ENCODE measurements at regions not wholly inside any gene's neighbourhood (a gene's known extent, or its start where the extent isn't known, plus 50 kb on each side); places are given as distances from the start of the nearest gene placed in this dataset.
A peak's percentile ranks its signal among the peaks of the same experiment; 100 is the strongest.
"Not testable (repeated sequence)": the region's sequence is repeated elsewhere in the genome, so short reads cannot be mapped to it uniquely, and the experiment has no call there.

GRCh38 chr10:123272171-123272570 is 118.0 kb downstream of the BUB3 start:
- Histone ChIP-seq H3K27me3 (replicated peaks) (peaks cover 11% of the 10 kb centered on the region), H3K4me3 (ENCODE audit: low read depth, low read length) (no peak overlapping the region), H3K27ac (no peak overlapping the region), H3K36me3 (replicated peaks) (no peaks in the 10 kb centered on the region)
- in situ Hi-C loops (cut with HindIII; ENCODE audit: low pct_ligation_motif_present, low sequenced_read_pairs), result no loop called here
- no peak for DNase-seq
- TF ChIP-seq, protein P1, sequence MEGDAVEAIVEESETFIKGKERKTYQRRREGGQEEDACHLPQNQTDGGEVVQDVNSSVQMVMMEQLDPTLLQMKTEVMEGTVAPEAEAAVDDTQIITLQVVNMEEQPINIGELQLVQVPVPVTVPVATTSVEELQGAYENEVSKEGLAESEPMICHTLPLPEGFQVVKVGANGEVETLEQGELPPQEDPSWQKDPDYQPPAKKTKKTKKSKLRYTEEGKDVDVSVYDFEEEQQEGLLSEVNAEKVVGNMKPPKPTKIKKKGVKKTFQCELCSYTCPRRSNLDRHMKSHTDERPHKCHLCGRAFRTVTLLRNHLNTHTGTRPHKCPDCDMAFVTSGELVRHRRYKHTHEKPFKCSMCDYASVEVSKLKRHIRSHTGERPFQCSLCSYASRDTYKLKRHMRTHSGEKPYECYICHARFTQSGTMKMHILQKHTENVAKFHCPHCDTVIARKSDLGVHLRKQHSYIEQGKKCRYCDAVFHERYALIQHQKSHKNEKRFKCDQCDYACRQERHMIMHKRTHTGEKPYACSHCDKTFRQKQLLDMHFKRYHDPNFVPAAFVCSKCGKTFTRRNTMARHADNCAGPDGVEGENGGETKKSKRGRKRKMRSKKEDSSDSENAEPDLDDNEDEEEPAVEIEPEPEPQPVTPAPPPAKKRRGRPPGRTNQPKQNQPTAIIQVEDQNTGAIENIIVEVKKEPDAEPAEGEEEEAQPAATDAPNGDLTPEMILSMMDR (IDR thresholded peaks at IDR 0.05; ENCODE audit: low read depth, low read length, missing control alignments), result peak; percentile 36

- DNase-seq, result no peak
- no peak overlapping the region for H3K27ac ChIP-seq
- TF ChIP-seq, protein P1 (IDR thresholded peaks at IDR 0.05; ENCODE audit: low read depth, low read length, missing control alignments), result no peak
- H3K4me3 ChIP-seq (ENCODE audit: low read depth, low read length), result no peak overlapping the region
- in situ Hi-C loops (cut with HindIII; ENCODE audit: low pct_ligation_motif_present, low sequenced_read_pairs), result no loop called here
- no peaks in the 10 kb centered on the region for H3K36me3 ChIP-seq (replicated peaks)
- peaks cover 11% of the 10 kb centered on the region for H3K27me3 ChIP-seq (replicated peaks)
Measured at GRCh38 chr10:123274306-123275135, 120.3 kb downstream of the BUB3 start.

GRCh38 chr10:123275136-123275564 is 120.9 kb downstream of the BUB3 start:
- DNase-seq, result no peak
- Histone ChIP-seq H3K27me3 (replicated peaks) (peaks cover 11% of the 10 kb centered on the region), H3K4me3 (ENCODE audit: low read depth, low read length) (no peak overlapping the region), H3K36me3 (replicated peaks) (no peaks in the 10 kb centered on the region), H3K27ac (no peak overlapping the region)
- in situ Hi-C loops (cut with HindIII; ENCODE audit: low pct_ligation_motif_present, low sequenced_read_pairs), result no loop called here
- TF ChIP-seq, protein P1 (IDR thresholded peaks at IDR 0.05; ENCODE audit: low read depth, low read length, missing control alignments), result no peak

DNA sequence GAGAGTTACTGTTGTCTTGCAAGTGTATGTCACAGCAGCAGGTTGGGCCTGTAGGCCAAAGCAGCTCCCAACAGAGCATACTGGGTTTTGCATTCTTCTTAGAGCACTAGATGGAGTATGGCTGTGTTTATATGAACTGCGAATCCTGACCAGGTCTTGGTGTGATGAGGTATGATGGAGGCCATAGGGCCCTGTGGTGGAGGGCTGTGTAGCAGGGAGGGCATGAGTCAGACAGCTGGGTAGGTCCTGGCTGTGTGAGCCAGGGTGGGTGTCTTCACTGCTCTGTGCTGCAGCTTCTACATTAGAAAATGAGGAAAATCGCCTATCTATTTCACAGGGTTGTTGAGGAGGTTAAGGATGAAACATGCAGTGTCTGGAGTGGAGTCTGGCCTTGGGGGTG is 124.2 kb downstream of the BUB3 start:
- no peak for DNase-seq
- Histone ChIP-seq H3K4me3 (ENCODE audit: low read depth, low read length) (no peak overlapping the region), H3K27ac (no peak overlapping the region), H3K27me3 (replicated peaks) (peaks cover 10% of the 10 kb centered on the region), H3K36me3 (replicated peaks) (no peaks in the 10 kb centered on the region)
- in situ Hi-C loops (cut with HindIII; ENCODE audit: low pct_ligation_motif_present, low sequenced_read_pairs), result no loop called here
- TF ChIP-seq, protein P1 (IDR thresholded peaks at IDR 0.05; ENCODE audit: low read depth, low read length, missing control alignments), result no peak

DNA sequence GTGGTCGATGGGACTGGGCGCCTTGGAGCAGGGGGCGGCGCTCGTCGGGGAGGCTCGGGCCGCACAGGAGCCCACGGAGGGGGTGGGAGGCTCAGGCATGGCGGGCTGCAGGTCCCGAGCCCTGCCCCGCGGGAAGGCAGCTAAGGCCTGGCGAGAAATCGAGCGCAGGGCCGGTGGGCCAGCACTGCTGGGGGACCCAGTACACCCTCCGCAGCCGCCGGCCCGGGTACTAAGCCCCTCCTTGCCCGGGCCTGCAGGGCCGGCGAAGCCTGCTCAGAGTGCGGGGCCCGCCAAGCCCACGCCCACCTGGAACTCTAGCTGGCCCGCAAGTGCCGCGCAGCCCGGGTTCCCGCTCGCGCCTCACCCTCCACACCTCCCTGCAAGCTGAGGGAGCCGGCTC is 129.2 kb downstream of the BUB3 start:
- H3K4me3 ChIP-seq (ENCODE audit: low read depth, low read length); DNase-seq; H3K27me3 ChIP-seq (replicated peaks); in situ Hi-C loops (cut with HindIII; ENCODE audit: low pct_ligation_motif_present, low sequenced_read_pairs); H3K36me3 ChIP-seq (replicated peaks); H3K27ac ChIP-seq: not testable (repeated sequence)

GRCh38 chr10:123284022-123284421 is 129.8 kb downstream of the BUB3 start:
- Histone ChIP-seq H3K36me3 (replicated peaks) (no peaks in the 10 kb centered on the region), H3K27me3 (replicated peaks) (no peaks in the 10 kb centered on the region), H3K27ac (no peak overlapping the region), H3K4me3 (ENCODE audit: low read depth, low read length) (no peak overlapping the region)
- TF ChIP-seq, protein P1 (IDR thresholded peaks at IDR 0.05; ENCODE audit: low read depth, low read length, missing control alignments), result peak; percentile 27
- no peak for DNase-seq
- in situ Hi-C loops (cut with HindIII; ENCODE audit: low pct_ligation_motif_present, low sequenced_read_pairs), result no loop called here

Data from brain microvascular endothelial cell (primary cell).